ENCODE measurements at regions not wholly inside any gene's neighbourhood (a gene's known extent, or its start where the extent isn't known, plus 50 kb on each side); places are given as distances from the start of the nearest gene placed in this dataset.
A peak's percentile ranks its signal among the peaks of the same experiment; 100 is the strongest.

DNA sequence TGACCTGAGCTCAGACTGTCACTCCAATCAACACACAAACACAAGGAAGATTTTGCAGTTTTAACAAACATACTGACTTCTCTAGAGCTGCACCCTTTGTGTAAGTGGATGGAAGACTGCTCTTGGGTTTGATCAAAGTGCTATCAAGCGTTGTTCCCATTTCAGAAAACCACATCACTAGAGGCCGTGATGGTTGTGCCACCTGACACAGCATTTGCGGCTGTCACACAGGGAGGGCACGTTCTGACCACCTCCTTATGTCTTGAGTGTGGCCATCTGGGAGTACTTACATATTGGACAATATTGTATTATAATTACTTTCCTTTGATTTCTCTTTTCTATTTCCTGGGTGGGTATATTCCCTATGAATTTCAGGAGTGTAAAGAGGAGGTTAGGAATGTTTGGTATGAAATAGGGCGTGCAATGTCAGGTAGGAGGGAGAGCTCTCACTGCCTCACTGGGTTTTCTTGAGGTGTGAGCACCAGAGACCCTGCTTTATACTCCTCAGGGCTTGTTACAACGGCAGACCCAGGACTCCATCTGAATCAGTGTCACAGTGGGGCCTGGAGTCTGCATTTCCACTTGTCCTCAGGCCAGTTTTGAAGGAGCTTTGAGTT, 74.3 kb downstream of the SYNE3 start:
- DNase-seq: no peak

DNA sequence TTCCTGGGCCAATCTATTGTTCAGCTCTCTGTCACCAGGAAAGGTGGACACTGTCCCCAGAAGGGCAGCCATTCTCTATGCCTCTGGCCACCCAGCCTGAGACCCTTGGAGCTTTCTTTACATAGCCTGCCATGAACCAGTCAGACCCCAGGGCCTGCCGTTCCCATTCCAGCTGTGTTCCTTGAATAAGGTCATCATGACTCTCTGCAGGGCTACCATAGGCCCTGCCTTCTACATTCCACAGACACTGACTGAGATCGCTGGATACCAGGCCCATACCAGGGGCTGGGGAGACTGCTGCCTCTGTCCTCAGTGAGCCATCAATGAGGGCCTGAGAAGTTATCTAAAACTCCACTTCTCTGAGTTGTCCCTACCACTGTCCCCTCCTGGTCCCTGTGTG, 75.5 kb downstream of the SYNE3 start:
- no peak for DNase-seq

- no peak for DNase-seq
These were observed 76.0 kb downstream of the SYNE3 start for GRCh38 chr14:95440496-95440895.

DNA sequence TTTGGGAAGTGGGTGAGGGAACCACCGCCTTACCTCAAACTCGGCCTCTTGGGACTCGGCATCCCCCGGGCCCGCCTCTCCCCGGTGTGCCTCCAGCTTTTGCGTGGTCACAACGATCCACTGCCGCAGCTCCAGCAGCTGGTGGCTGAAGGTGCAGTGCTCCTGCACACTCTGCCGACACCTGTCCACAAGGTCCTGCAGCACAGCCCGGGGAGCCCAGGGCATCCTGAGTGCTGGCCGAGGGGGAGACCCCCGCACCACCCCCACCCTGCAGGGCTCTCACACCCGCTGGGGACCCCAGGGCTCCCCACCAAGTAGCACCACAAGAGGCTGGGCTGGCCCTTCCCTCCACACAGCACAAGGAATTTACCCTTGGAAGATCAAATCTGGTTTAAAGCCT, 76.6 kb downstream of the SYNE3 start:
- no peak for DNase-seq

DNA sequence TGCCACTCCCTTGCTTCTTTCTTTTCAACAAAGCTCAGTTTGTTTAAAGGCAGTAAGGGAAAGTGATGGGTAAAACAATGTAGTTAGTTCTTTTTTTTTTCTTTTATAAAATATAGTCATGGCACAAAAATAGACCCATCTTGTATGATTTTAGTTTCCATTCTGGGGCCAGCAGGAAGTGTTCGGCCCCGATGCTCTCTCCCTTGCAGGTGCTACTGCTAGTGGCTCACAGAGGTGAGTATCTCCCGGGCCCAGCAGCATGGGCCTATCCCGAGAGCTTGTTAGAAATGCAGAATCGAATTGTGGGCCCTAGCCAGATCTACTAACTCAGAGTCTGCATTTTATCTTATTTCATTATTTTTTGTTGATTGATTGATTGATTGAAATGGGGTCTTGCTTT, 78.7 kb downstream of the SYNE3 start:
- no peak for DNase-seq

- DNase-seq: no peak
These were observed 80.1 kb downstream of the SYNE3 start for GRCh38 chr14:95436354-95436753.

- DNase-seq: no peak
These were observed 82.3 kb downstream of the SYNE3 start for GRCh38 chr14:95434121-95434520.

- DNase-seq: no peak
These were observed 83.4 kb downstream of the SYNE3 start for GRCh38 chr14:95433094-95433478.

- peak; percentile 55 for DNase-seq
These were observed 84.0 kb downstream of the SYNE3 start for GRCh38 chr14:95432144-95433093.

DNA sequence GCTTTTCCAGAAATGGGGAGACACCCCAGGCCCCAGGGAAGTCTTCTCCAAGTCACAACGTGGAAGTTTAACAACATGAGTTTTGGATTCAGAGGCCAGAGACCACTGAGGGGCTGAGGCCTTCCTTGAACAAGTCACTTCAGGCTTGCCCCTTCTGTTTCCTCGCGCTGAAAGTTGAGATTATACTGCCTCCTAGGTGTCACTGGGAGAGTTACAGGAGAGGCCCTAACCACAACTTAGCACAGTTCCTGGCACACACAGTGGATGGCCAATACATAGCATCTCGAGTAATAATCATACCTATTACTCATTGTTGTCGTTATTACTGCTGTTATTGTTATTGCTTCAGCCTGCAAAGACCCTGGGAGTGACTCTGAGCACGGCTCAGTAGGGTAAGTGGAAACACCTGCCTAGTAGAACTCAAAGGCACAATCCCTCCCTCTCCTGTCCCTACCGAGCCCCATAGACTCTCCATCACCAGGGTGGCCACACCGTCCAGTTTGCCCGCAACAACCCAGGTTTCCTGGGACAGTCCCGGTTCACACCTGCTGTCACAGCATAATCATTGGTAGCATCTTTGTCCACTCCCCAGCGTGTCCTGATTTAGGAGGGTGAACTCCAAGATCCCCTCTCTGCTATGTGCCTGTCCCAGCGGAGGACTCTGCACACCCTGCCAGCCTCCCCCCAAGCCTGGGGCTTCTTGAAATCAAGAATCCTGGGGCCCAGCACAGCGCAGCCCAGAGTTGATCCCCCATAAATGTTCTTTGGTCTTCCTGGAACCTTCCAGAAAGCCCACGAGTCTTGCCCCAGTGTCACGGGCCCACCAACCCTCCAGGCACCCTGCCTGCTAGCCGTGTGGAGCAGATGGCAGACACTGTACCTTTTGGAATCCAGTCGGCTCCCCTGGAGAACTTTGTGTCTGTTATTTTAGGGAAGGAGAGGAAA, 85.0 kb downstream of the SYNE3 start:
- DNase-seq: no peak

DNA sequence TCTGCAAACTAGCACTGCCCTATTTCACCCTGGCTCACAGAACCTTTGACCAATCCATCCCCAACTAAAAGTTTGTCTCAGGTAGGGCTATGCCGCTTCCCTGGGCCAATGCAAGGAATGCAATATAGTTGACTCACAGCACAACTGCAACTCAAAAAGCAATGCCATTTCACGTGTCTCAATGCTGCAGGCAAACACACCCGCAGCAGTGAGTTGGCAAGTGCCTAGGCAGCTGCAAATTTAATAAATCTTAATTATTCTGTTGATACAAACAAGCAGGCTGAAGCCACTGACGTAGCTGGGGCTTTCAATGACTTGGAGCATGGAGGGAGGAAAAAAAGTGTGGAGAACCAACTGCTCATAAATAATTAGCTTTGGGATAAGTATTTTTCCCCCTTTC, 87.9 kb downstream of the SYNE3 start:
- DNase-seq: no peak

DNA sequence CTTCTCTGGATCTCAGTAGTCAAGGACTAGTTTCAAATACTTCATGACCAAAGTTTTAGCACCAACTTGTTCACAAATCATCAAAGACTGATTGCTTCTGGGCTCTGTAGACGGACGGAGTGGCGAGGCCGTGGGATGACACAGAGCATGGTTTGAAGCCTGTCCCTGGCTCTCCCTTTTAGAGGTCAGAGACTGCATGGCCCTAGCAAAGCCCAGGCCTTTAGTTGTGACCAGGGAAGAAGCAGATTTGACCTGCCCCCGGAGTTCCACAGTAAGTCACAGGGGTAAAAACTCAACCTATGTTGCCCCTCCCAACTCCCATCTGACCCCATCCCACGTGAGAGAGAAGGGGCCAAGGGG, 90.4 kb downstream of the SYNE3 start:
- no peak for DNase-seq

GRCh38 chr14:95425369-95426115, 90.9 kb downstream of the SYNE3 start:
- no peak for DNase-seq

GRCh38 chr14:95424529-95424928, 91.9 kb downstream of the SYNE3 start:
- DNase-seq: no peak

DNA sequence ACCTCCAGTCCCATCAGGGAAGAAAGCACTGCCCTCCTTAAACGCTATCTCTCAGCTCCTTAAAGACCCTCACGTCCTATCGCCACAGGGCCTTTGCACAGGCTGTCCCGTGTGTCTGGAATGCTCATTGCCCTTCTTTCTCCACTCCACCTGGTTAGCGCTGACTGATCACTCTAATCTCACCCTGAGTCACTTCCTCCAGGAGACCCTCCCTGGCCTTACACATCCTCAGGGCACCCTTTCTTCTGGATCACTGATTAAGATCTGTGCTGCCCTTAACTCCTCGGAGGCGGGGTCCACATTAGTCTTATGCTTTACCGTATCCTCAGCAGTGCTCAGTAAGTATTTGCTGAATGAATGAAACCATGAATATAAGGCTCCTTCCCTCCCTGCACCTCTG, 94.7 kb downstream of the SYNE3 start:
- no peak for DNase-seq

DNA sequence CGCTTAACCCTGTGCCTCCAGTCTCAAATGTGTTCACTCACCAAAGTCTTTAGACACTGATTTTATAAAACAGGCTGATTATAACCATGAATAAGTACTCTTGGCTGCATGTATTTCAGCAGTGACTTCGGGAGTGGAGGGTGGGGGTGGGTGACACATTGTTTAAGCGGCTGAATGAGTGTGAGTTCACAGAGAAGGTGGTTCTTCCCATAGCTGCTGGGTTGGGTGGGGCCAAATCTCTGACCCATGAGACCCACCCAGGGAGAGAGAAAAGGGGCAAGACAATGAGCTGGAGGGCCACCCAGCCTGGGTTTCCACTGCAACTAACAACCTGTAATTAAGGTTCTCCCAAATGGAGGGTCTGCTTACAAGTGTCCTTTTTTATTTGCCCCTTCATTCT, 96.4 kb downstream of the SYNE3 start:
- DNase-seq: no peak

DNA sequence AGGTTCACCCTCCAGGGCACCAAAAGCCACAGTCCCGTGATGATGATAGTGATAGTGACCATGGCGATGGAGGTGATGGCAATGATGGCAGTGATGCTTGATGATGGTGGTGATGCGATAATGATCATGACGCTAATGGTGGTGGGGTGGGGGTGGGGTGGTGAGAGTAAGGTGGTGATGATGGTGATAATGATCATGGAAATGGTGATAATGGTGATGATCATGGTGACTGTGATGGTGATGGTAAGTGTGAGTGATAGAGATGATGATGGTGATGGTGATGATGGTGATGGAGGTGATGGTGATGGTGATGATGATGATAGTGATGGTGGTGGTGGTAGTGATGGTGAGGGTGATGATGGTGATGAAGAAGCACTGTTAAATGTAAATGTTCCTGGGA, 96.9 kb downstream of the SYNE3 start:
- DNase-seq: no peak

- no peak for DNase-seq
These were observed 97.6 kb downstream of the SYNE3 start for GRCh38 chr14:95418858-95419257.

GRCh38 chr14:95417492-95417891, 97.8 kb upstream of the CLMN start:
- no peak for DNase-seq

DNA sequence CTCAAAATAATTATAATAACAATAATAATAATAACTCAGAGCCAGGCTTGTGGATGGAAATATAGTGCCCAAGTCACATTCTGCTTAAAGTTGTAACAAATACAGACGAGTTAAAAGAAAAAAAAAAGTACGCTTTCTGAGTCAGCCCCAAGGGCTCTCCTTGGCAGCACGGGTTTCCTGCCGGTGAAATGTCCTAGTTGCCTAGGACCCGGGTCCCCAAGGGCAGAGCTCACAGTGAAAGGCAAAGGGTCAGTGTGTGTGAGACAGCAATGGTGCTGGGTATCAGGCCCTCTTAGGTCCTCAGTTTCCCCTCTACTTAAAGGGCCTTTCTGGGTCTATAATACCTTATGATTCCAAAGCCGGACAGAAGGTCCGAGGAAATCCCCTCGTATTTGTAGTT, 96.3 kb upstream of the CLMN start:
- no peak for DNase-seq

GRCh38 chr14:95413289-95414215, 93.8 kb upstream of the CLMN start:
- DNase-seq: no peak
